HG02623 (cell line): ENCODE measurements at regions not wholly inside any gene's neighbourhood (a gene's known extent, or its start where the extent isn't known, plus 50 kb on each side); places are given as distances from the start of the nearest gene placed in this dataset.
A peak's percentile ranks its signal among the peaks of the same experiment; 100 is the strongest.
"Not testable (repeated sequence)": the region's sequence is repeated elsewhere in the genome, so short reads cannot be mapped to it uniquely, and the experiment has no call there.

Source experiments
- ATAC-seq: cut with Tn5 transposase; IDR thresholded peaks from one replicate; pipeline ENCODE4 v1.9.1; 2021; ENCODE audit warnings: moderate library complexity; ENCODE audit not compliant: unreplicated experiment

DNA sequence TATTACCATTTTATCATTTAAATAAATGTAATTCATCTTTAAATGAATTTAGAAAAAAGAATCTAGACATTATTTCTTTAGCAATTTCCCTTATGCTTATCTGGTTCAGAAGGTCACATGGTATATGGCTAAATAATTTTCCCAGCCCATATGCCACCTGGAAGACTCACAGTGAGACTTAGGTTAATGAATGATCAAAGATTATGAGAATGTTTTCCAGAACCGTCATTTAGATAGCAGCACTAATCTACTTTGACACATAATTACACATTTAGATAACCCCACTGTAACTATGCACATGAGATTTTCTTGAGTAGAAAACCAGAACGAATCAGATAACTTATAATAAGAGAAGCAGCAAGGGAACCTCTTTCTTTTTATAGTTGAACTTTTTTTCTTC is 124.9 kb upstream of the CCDC180 start:
- not testable (repeated sequence) for ATAC-seq

DNA sequence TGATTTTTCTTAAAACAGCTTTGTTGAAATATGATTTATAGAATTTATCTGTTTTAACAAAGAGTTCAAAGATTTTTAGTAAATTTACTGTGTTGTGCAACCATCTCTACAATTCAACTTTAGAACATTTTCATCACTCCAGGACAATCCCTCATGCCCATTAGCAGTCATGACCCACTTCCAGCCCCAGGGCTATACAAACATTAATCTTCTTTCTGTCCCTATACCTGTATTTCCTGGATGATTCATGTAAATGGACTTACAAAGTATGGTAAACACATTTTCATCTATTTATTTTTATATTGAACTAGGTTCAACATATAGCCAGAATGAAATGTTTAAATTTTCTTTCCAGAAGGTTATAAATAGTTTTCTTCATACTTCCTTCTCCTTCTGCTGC is 127.8 kb upstream of the CCDC180 start:
- ATAC-seq = no peak

DNA sequence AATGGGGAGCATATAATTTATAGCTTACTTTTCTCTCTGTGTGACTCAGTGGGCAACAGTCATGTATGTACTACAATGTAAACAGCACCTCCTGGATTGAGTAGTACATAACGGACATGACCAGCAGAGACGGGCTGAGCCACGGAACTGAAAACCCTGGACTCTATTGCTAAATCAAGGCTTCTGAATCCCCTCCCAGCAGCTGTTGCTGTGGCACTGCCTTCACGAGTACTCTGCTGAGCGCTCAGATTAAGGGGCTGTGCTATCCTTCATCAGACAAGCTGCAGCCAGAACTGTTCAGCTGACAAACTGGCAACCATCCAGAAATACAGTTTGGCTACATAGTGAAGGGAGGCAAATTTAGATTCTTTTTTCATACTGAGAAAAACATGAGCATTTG is 131.3 kb upstream of the CCDC180 start:
- ATAC-seq = no peak

DNA sequence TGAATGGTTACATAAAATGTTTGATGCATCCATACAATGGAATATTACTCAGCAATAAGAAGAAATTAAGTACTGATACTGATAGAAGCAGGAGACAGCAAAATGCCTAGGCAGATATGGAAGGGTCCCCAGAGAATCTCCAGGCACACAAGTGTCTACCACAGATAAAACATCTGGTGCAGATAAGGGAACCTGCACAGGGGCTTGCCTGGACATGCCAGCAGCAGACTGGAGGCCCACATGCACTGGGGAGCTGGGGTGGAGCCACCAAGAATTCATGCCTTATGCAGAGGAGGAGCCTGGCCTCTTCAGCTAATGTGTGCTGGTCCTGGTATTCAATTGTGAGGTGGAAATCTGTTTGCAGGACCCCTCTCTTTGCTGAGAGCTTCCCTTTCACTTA is 129.2 kb upstream of the CTSV start:
- ATAC-seq = not testable (repeated sequence)

DNA sequence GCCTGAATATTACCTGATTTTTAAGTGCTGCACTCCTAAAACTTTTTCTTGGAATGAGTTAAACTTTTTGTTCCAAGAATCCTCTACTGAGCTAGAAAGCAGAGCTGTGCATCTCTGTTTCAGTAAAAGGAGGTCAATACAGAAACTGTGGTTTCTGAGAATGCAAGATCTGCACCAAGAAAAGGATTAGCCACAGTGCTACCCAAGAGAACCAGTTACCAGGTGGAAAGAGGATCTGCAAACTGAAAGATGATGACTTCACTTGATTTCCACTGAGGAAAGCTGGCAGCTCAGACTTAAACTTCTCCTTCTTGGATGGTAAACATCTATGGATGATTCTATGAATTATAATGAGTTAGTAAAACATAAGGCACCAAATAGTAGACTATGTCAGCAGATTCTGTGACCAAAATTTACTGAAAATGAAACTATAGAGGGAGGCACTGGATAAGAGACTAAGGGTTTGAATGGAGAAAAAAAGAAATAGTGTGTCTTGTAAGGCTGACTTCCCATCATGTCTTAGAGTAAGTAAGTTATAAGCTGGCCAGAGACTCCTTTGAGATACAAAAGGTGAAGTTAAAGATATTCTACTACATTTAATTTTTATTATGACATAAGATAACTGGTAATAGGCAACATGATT is 127.7 kb upstream of the CTSV start:
- not testable (repeated sequence) for ATAC-seq

DNA sequence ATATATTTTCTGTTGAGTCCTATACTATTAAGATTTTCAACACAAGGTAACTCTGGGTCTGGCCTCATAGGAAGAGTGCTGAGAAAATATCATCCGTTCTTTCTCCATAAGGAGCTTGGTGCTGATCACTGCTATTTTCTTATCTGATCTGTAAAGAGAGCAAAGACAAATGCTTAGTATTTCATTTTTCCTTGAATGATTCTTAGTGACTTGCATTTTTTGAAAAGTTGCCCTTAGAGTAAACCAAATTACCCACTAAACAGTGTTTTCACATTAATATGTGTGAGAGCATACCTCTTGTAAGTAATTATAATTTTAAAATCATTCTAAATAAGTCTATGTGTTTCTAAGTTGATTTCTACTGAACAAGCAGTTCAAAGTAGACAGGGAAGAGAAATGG is 121.3 kb upstream of the CTSV start:
- ATAC-seq = no peak

DNA sequence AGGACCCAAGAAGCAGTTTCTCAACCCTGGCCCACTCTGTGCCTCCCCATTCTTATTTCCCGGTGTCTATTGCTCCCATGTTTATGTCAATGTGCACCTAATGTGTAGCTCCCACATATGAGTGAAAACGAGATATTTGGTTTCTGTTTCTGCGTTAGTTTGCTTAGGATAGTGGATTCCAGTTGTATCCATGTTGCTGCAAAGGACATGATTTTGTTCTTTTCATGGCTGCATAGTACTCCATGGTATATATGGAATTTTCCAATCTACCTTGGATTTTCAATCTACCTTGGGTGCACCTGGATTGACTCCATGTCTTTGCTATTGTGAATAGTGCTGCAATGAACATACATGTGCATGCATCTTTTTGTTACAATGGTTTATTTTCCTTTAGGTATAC is 119.8 kb upstream of the CTSV start:
- ATAC-seq = not testable (repeated sequence)

DNA sequence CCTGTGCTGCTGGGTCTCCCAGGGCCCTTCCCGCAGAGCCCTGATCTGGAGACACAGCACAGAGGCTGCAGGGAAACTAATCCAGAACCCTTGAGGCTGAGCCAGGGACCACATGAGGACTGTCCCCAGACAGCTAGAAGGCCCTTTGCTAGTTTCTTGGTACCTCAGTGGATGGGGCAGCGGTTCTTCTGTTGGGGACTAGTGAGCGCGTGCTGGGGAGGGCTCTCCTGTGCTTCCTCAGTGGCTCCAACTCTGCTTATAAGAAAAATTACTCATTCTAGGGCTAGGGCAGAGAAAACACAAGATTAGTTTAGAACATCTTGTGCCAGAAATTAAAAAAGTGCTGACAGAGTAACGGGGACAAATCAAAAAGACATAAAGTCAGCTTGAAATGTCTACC is 116.5 kb upstream of the CTSV start:
- not testable (repeated sequence) for ATAC-seq

DNA sequence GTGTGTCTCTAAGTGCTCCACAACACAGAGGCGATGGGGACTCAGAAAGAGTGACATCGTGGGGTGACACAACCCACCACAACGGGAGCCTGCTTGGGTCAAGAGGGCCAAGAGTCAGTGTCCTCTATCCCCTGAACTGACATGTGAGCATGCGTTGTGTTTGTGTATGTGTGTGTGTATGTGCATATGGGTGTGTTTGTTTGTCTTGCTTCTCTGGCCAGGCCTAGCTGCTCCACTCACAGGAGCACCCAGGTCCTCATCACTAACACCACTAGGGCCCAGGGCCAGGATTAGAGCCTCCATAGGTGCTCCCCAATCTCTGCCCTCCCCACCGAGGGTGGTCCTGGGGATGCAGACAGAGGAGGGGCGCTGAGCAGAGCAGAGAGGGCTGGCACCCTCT is 115.0 kb upstream of the CTSV start:
- no peak for ATAC-seq

DNA sequence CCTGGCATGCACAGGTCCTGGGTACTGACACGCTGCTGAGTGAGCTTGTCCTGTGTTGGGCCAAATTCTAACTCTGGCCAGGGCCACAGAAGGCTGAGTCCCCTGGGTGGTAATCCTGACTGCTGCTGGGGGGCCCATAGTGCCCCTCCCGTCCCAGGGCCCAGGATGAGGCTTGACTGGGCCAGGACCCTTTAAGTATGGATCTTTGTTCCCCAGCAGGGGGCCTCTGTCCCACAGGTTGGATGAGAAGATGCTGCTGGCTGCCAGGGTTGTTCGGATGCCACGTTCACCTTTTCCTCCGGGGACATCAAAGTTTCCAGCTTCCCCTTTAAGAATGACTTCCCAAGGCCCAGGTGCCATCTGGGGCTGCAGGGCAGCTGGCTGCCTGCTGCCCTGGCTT is 114.2 kb upstream of the CTSV start:
- ATAC-seq = not testable (repeated sequence)

DNA sequence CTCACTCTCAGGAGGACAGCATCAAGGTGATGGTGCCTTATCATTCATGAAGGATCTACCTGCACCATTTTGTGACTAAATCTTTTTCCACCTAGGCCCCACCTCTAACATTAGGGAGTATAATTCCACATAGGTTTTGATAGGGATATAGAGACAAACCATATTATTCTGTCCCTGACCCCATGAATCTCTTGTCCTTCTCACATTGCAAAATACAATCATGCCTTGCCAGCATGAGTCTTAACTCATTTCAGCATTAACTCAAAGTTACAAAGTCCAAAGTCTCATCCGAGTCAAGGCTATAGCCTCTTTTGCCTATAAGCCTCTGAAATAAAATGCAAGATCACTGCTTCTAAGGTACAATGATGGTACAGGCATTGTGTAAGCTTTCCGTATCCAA is 111.5 kb upstream of the CTSV start:
- not testable (repeated sequence) for ATAC-seq

DNA sequence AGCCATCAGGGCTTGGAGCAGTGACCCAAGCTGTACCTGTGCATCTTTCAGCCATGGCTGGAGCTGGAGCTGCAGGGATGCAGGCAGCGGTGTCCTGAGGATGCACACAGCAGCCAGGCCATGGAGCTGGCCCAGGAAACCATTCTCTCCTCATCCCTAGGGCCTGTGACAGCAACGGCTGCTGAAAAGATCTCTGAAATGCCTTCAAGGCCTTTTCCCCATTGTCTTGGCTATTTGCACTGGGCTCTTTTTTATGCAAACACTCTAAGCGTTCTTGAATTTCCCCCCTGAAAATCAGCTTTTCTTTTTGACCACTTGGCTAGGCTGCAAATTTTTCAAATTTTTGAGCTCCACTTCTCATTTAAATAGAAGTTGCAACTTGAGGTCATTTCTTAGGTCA is 109.5 kb upstream of the CTSV start:
- ATAC-seq = not testable (repeated sequence)

DNA sequence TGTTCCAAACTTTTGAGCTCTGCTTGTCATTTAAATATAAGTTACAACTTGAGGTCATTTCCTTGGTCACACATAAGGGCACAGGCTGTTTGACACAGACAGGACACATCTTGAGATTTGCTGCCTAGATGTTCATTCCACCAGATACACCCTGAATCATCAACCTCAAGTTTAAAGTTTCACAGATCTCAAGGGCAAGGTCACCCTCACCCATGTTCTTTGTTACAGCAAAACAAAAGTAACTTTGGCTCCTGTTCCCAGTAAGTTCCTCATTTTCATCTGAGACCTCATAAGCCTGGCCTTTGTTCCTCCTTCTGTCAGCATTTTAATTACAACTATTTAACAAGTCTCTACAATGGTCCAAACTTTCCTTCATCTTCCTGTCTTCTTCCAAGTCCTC is 106.7 kb upstream of the CTSV start:
- ATAC-seq = not testable (repeated sequence)

DNA sequence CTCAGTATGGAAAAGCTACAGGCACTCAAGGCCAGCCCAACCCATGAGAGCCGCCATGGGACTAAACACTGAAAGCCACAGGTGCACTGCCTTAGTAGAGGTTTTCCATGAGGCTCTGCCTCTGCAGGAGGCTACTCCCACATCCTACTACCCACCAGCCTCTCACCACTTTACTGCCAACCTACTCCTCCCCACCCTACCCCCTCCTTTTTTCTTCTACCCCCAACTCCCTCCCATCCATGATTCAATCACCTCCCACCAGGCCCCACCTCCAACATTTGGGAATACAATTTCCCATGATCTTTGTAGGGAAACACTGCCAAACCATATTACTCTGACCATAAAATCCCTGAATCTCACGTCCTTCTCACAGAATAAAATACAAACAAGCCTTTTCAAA is 101.6 kb upstream of the CTSV start:
- no peak for ATAC-seq

DNA sequence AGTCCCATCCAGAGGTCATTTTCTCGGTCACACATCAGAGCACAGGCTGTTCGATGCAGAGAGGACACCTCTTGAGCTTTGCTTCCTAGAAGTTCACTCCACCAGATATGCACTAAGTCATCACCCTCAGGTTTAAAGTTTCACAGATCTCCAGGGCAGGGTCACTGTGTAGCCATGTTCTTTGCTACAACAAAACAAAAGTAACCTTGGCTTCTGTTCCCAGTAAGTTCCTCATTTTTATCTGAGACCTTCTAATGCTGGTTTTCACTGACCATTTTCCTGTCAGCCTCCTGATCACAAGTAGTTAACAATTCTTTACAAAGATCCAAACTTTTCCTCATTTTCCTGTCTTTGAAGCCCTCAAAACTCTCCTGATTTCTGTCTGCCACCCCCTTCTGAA is 97.5 kb upstream of the CTSV start:
- no peak for ATAC-seq

DNA sequence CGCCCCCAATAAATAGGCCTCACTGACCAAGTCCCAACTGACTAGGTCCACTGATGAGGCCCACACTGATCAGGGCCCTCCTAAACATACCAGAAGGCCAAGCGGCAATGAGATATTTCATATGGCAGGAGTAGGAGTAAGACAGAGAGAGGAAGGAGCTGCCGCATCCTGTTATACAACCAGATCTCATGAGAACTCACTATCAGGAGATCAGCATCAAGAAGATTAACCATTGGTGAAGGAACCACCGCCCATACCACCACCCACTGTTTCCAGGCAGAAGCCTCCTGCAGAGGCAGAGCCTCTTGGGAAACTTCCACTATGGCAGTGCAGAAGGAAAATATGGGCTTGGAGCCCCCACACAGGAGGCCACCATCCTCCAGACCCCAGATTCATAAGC is 95.0 kb upstream of the CTSV start:
- ATAC-seq = not testable (repeated sequence)

DNA sequence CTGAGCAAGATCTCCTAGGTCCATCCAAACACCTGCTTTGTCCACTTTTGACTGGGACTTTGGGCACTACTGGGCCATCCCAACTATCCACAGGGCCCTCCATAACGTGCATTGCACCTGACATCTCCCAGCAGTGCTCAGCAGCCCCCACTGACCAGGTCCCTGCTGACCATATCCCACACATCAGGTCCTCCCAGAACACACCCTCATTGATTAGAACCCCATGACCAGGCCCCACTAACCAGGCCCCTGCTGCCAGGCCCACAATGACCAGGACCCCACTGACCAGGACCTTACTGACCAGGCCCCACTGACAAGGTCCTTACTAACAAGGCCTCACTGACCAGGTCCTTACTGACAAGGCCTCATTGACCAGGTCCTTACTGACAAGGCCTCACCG is 93.9 kb upstream of the CTSV start:
- ATAC-seq = no peak

DNA sequence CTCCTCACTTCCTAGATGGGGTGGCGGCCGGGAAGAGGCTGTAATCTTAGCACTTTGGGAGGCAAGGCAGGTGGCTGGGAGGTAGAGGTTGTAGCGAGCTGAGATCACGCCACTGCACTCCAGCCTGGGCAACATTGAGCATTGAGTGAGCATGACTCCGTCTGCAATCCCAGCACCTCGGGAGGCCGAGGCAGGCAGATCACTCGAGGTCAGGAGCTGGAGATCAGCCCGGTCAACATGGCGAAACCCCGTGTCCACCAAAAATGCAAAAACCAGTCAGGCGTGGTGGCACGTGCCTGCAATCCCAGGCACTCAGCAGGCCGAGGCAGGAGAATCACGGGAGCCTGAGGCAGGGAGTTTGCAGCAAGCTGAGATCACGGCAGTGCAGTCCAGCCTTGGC is 91.9 kb upstream of the CTSV start:
- not testable (repeated sequence) for ATAC-seq

DNA sequence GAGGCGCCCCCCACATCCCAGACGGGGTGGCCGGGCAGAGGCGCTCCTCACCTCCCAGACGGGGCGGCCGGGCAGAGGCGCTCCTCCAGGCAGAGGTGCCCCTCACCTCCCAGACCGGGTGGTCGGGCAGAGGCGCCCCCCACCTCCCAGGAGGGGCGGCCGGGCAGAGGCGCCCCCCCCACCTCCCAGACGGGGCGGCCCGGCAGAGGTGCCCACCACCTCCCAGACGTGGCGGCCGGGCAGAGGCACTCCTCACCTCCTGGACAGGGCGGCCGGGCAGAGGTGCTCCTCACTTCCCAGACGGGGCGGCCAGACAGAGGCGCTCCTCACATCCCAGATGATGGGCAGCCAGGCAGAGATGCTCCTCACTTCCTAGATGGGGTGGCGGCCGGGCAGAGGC is 91.4 kb upstream of the CTSV start:
- ATAC-seq = not testable (repeated sequence)

DNA sequence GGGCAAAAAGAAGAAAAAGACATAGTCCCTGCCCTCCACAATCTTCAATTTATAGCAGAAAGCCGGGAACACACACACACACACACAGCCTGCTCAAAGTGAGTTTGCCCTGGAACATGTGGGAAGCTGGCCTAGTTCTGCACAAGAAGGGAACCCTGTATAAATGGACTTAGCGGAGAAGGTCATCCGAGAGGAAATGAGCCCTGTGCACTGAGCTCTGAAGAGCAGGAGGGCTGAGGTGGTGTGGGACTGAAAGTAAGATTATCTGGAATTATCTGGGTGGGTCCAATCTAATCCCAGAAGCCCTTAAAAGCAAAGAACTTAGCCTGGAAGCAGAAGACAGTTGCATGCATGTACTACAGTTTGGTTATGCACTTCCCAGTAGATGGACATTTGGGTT is 90.0 kb upstream of the CTSV start:
- ATAC-seq = no peak

DNA sequence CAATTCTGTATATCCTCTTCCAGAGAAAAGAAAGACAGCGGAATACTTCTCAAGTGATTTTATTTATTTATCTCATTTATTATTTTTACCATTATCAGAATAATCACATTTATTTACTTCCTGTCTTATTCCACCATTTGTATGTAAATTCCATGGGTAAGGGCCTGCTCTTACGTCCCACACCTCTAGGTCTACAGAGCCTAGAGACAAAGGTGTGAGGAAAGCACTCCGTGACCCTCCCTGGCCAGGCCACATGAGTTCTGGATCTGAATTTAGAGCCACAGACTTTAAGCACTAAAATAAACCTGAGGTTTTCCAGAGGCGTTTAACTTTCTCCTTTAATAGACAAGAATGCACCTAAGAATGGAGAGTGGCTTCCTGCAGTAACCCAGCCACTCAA is 85.3 kb upstream of the CTSV start:
- no peak for ATAC-seq

DNA sequence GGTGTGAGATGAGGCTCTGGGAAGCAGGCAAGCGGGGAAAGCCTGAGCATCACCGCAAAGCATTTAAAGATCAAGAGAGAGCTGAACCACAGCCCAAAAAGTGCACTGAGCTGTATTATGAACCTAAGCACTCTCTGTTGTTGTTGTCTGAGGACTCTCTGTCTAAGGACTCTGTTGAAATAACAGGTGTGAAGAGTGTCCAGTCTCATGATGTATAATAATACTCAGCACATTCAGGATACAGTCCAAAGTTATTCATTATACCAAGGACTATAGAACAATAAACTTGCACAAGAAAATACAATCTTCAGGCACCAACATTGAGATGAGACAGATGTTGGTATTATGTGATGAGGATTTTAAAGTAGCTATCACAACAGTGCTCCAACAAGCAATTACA is 71.8 kb upstream of the CTSV start:
- ATAC-seq = no peak

DNA sequence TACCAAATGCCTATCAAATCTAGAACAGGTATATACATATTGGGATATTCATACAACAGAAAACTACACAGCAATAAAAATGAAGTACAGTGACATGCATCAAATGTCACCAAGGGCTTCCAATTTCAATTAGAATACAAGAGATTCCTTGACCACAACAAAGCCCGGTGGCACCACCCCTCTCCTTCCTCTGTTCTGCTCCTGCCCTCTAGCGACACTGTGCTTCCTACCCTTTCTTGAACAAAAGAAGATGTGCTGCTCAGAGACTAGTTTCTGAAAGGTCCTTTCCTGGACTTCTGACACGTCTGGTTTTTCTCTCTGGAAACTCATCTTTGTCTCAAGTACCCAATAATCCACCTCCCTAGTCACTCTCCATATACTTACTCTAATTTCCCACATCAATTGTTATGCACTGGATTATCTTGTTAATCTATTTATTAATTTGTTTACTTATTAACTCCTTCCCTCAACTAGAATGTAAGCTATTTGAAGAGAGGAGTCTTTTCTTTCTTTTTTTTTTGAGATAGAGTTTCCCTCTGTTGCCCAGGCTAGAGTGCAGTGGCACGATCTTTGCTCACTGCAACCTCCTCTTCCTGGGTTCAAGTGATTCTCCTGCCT is 70.4 kb upstream of the CTSV start:
- peak; percentile 41 for ATAC-seq
